ENCODE measurements at regions not wholly inside any gene's neighbourhood (a gene's known extent, or its start where the extent isn't known, plus 50 kb on each side); places are given as distances from the start of the nearest gene placed in this dataset.

GRCh38 chr12:93136253-93137055, 207.4 kb upstream of the EEA1 start:
- DNase-seq, result no peak

- no peak for DNase-seq
These were observed 208.8 kb upstream of the EEA1 start for GRCh38 chr12:93137656-93138612.

GRCh38 chr12:93139028-93139665, 210.1 kb upstream of the EEA1 start:
- DNase-seq, result no peak

GRCh38 chr12:93140325-93140724, 211.2 kb upstream of the EEA1 start:
- DNase-seq, result no peak

- no peak for DNase-seq
These were observed 211.7 kb upstream of the EEA1 start for GRCh38 chr12:93140801-93141200.

GRCh38 chr12:93142881-93143280, 213.8 kb upstream of the EEA1 start:
- no peak for DNase-seq

- DNase-seq, result no peak
These were observed 215.0 kb upstream of the EEA1 start for GRCh38 chr12:93144109-93144508.

GRCh38 chr12:93145086-93145485, 216.0 kb upstream of the EEA1 start:
- DNase-seq, result no peak

GRCh38 chr12:93146263-93146939, 217.3 kb upstream of the EEA1 start:
- DNase-seq, result no peak

- no peak for DNase-seq
These were observed 217.9 kb upstream of the EEA1 start for GRCh38 chr12:93146970-93147369.

- no peak for DNase-seq
These were observed 219.3 kb upstream of the EEA1 start for GRCh38 chr12:93148412-93148811.

- no peak for DNase-seq
These were observed 220.1 kb upstream of the EEA1 start for GRCh38 chr12:93149229-93149628.

- no peak for DNase-seq
These were observed 222.1 kb upstream of the EEA1 start for GRCh38 chr12:93151079-93151762.

- no peak for DNase-seq
These were observed 223.5 kb upstream of the EEA1 start for GRCh38 chr12:93152617-93153016.

- no peak for DNase-seq
These were observed 224.2 kb upstream of the EEA1 start for GRCh38 chr12:93153321-93153720.

GRCh38 chr12:93154096-93154728, 223.5 kb upstream of the NUDT4 start:
- DNase-seq, result no peak

- no peak for DNase-seq
These were observed 222.8 kb upstream of the NUDT4 start for GRCh38 chr12:93154753-93155480.

GRCh38 chr12:93156086-93156716, 221.5 kb upstream of the NUDT4 start:
- no peak for DNase-seq

GRCh38 chr12:93157279-93157678, 220.4 kb upstream of the NUDT4 start:
- DNase-seq, result no peak

GRCh38 chr12:93158065-93158843, 219.5 kb upstream of the NUDT4 start:
- DNase-seq, result no peak

Data from activated CD4-positive, alpha-beta T cell treated with anti-CD3 and anti-CD28 coated beads, Interleukin-2, amount 50 U/mL, for 4 hours (primary cell).